ENCODE measurements at regions not wholly inside any gene's neighbourhood (a gene's known extent, or its start where the extent isn't known, plus 50 kb on each side); places are given as distances from the start of the nearest gene placed in this dataset.

- TF ChIP-seq, protein P1, sequence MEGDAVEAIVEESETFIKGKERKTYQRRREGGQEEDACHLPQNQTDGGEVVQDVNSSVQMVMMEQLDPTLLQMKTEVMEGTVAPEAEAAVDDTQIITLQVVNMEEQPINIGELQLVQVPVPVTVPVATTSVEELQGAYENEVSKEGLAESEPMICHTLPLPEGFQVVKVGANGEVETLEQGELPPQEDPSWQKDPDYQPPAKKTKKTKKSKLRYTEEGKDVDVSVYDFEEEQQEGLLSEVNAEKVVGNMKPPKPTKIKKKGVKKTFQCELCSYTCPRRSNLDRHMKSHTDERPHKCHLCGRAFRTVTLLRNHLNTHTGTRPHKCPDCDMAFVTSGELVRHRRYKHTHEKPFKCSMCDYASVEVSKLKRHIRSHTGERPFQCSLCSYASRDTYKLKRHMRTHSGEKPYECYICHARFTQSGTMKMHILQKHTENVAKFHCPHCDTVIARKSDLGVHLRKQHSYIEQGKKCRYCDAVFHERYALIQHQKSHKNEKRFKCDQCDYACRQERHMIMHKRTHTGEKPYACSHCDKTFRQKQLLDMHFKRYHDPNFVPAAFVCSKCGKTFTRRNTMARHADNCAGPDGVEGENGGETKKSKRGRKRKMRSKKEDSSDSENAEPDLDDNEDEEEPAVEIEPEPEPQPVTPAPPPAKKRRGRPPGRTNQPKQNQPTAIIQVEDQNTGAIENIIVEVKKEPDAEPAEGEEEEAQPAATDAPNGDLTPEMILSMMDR (IDR thresholded peaks at IDR 0.05) = no peak
- TF ChIP-seq POLR2A (IDR thresholded peaks at IDR 0.05) = no peak
These were observed 372.6 kb downstream of the MTRR start for GRCh38 chr5:8241558-8241957.
